ENCODE measurements at regions not wholly inside any gene's neighbourhood (a gene's known extent, or its start where the extent isn't known, plus 50 kb on each side); places are given as distances from the start of the nearest gene placed in this dataset.

DNA sequence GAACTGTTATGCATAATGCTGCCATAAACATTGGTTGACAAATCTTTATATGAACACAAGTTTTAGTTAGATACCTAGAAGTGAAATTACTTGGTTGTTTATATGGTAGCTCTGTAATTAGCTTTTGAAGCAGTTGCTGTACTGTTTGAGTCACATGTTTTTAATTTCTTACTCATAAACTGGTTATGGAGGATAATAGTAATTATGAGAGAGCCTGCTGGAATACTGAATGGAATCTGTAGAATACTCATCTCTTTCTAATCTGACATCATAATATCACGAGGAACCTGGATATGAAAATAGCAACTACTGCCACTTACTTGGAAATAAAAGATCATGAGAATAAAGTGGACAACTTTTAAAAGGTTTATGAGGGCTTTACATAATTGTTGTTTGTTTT, 509.2 kb downstream of the CETN3 start:
- TF ChIP-seq, protein P1, sequence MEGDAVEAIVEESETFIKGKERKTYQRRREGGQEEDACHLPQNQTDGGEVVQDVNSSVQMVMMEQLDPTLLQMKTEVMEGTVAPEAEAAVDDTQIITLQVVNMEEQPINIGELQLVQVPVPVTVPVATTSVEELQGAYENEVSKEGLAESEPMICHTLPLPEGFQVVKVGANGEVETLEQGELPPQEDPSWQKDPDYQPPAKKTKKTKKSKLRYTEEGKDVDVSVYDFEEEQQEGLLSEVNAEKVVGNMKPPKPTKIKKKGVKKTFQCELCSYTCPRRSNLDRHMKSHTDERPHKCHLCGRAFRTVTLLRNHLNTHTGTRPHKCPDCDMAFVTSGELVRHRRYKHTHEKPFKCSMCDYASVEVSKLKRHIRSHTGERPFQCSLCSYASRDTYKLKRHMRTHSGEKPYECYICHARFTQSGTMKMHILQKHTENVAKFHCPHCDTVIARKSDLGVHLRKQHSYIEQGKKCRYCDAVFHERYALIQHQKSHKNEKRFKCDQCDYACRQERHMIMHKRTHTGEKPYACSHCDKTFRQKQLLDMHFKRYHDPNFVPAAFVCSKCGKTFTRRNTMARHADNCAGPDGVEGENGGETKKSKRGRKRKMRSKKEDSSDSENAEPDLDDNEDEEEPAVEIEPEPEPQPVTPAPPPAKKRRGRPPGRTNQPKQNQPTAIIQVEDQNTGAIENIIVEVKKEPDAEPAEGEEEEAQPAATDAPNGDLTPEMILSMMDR (IDR thresholded peaks at IDR 0.05), result no peak
- peaks cover 0 to 11% of the 10 kb centered on the region in 2 donors for H3K9me3 ChIP-seq
- H3K27me3 ChIP-seq, result no peaks in the 10 kb centered on the region
- H3K36me3 ChIP-seq, result no peaks in the 10 kb centered on the region
- intact Hi-C loops (cut with DNase I), result no loop called here
- H3K27ac ChIP-seq, result no peak overlapping the region
- H3K4me3 ChIP-seq, result no peak overlapping the region
- H3K4me1 ChIP-seq, result peaks cover 0 to 5% of the 10 kb centered on the region in 2 donors
- DNase-seq (ENCODE audit: low spot score in 2 of 2), result no peak

DNA sequence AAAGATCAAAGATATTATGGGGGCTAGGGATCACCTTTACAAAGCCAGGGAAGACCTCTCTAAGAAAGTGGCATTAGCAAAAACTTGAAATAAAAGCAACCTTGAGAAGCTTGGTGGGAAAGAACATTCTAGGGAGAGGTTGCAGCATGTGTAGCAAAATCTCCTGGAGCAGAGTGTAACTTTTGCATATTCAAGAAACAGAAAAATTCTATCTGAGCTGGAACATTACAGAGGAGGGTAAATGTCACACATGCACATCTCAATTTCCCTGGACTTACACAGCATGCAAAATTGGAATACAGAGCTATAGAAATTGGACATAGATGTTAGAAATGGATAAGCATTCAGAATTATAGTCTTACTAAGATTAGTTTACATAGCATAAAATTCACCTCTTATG, 510.0 kb downstream of the CETN3 start:
- Histone ChIP-seq H3K4me1 (peaks cover 0 to 5% of the 10 kb centered on the region in 2 donors), H3K27me3 (no peaks in the 10 kb centered on the region), H3K27ac (no peak overlapping the region), H3K9me3 (peaks cover 0 to 19% of the 10 kb centered on the region in 2 donors), H3K36me3 (no peaks in the 10 kb centered on the region), H3K4me3 (no peak overlapping the region)
- TF ChIP-seq, protein P1 (IDR thresholded peaks at IDR 0.05), result no peak
- intact Hi-C loops (cut with DNase I), result no loop called here
- DNase-seq (ENCODE audit: low spot score in 2 of 2), result no peak

DNA sequence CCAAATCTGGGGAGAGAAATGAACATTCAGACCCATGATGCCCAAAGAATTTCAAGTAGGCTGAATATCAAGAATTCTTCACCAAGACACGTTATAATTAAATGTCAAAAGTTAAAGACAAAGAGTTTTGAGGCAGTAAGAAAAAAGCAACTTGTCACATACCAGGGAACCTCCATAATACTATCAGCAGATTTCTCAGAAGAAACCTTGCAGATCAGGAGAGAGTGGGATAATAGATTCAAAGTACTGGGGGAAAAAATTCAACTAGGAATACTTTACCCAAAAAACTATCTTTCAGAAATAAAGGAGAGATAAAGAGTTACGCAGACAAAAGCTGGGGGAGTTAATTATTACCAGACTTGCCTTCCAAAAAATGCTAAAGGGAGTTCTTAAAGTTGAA, 516.0 kb downstream of the CETN3 start:
- no peak overlapping the region for H3K4me3 ChIP-seq
- H3K4me1 ChIP-seq, result no peaks in the 10 kb centered on the region
- H3K9me3 ChIP-seq, result peaks cover 10 to 43% of the 10 kb centered on the region in 2 donors
- DNase-seq (ENCODE audit: low spot score in 2 of 2), result no peak
- TF ChIP-seq, protein P1 (IDR thresholded peaks at IDR 0.05), result no peak
- no peaks in the 10 kb centered on the region for H3K36me3 ChIP-seq
- H3K27ac ChIP-seq, result no peak overlapping the region
- no peaks in the 10 kb centered on the region for H3K27me3 ChIP-seq
- intact Hi-C loops (cut with DNase I), result no loop called here

DNA sequence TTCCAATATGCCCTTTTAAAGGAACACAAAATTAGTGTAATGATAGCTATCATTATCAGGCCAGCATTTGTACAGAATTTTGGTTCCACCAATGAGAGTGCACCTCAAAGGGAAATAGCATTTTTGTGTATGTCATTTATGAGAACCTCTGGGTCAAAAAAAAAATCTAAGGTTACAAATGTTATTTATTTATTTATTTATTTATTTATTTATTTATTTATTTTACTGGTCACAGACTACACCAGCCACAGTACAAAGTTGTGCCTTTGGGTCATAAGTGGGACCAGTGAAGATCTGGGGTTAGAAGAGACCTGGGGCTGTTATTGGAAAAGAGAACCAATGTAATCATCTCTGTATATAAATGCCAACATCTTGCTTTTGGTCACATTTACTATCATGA, 523.9 kb downstream of the CETN3 start:
- Histone ChIP-seq H3K9me3 (peaks cover 0 to 9% of the 10 kb centered on the region in 2 donors), H3K36me3 (no peaks in the 10 kb centered on the region), H3K27me3 (no peaks in the 10 kb centered on the region), H3K4me1 (no peaks in the 10 kb centered on the region), H3K4me3 (no peak overlapping the region), H3K27ac (no peak overlapping the region)
- no peak for DNase-seq (ENCODE audit: low spot score in 2 of 2)
- intact Hi-C loops (cut with DNase I), result no loop called here
- TF ChIP-seq, protein P1 (IDR thresholded peaks at IDR 0.05), result no peak

DNA sequence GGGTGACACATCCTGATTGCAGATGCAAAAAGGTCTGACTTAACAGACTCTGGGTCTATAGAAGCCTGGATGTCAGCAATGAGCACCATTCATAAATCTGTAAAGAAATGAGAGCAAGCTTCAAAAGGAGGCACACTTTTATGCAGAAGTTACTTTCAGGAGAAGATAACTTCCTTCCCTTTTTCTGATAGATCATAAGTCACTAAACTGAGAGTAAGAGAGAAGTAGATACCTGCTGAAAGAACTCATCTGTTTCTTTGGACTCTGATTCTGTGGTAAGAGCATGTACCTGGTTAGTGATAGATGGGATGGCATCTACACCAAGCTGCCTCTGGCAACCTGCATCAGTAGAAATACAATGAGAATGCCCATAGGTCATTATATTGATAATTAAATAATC, 525.6 kb downstream of the CETN3 start:
- Histone ChIP-seq H3K36me3 (no peaks in the 10 kb centered on the region), H3K4me3 (no peak overlapping the region), H3K27me3 (no peaks in the 10 kb centered on the region), H3K9me3 (peaks cover 0 to 9% of the 10 kb centered on the region in 2 donors), H3K4me1 (no peaks in the 10 kb centered on the region), H3K27ac (no peak overlapping the region)
- intact Hi-C loops (cut with DNase I), result no loop called here
- DNase-seq (ENCODE audit: low spot score in 2 of 2), result no peak
- TF ChIP-seq, protein P1 (IDR thresholded peaks at IDR 0.05), result no peak
